ENCODE measurements at regions not wholly inside any gene's neighbourhood (a gene's known extent, or its start where the extent isn't known, plus 50 kb on each side); places are given as distances from the start of the nearest gene placed in this dataset.
"Not testable (repeated sequence)": the region's sequence is repeated elsewhere in the genome, so short reads cannot be mapped to it uniquely, and the experiment has no call there.

GRCh38 chr3:82163907-82164520 lies 402.6 kb upstream of the GBE1 start:
- Histone ChIP-seq H3K4me1 (ENCODE audit: control insufficient read depth in 1 of 2, insufficient read depth in 2 of 2, low read length in 2 of 2) (no peaks in the 10 kb centered on the region), H3K9me3 (replicated peaks in 1 of 2; ENCODE audit: control insufficient read depth in 1 of 2, insufficient read depth in 1 of 2, low read length in 2 of 2) (no peaks in the 10 kb centered on the region), H2AFZ (ENCODE audit: insufficient read depth, low read depth, low read length, poor library complexity, severe bottlenecking) (no peak overlapping the region), H3K9ac (ENCODE audit: insufficient read depth, low read length, poor library complexity, severe bottlenecking) (no peak overlapping the region), H3K27ac (ENCODE audit: low read depth in 1 of 2, low read length in 2 of 2) (no peak overlapping the region), H3K4me2 (replicated peaks; ENCODE audit: extremely low read depth, low read length, poor library complexity, severe bottlenecking) (no peak overlapping the region), H3K4me3 (replicated peaks in 1 of 3; ENCODE audit: low read depth in 2 of 3, low read length in 3 of 3) (no peak overlapping the region), H3K36me3 (replicated peaks in 1 of 2; ENCODE audit: control insufficient read depth in 1 of 2, insufficient read depth in 2 of 2, low read length in 2 of 2) (no peaks in the 10 kb centered on the region), H3K79me2 (ENCODE audit: insufficient read depth, low read length) (no peaks in the 10 kb centered on the region), H4K20me1 (ENCODE audit: insufficient read depth, low read length) (no peaks in the 10 kb centered on the region), H3K27me3 (ENCODE audit: control insufficient read depth in 2 of 2, insufficient read depth in 2 of 2, low read length in 2 of 2) (no peaks in the 10 kb centered on the region)
- no peak for DNase-seq
- Mint-ChIP-seq H3K27me3 (ENCODE audit: low read depth in 3 of 3) (no peaks in the 10 kb centered on the region), H3K4me3 (no peak overlapping the region), H3K4me1 (no peaks in the 10 kb centered on the region), H3K9me3 (peaks cover 0 to 4% (median 2%) of the 10 kb centered on the region in 7 donors), H3K36me3 (no peaks in the 10 kb centered on the region), H3K27ac (no peak overlapping the region)
- no CpG with 5 or more reads among the region's 1 CpG for WGBS (ENCODE audit: insufficient coverage)
- TF ChIP-seq CTCF (IDR thresholded peaks at IDR 0.05) = peak; percentile 51
- intact Hi-C loops (cut with micrococcal nuclease) = no loop called here

GRCh38 chr3:82157952-82158351 lies 396.5 kb upstream of the GBE1 start:
- Histone ChIP-seq H2AFZ (ENCODE audit: insufficient read depth, low read depth, low read length, poor library complexity, severe bottlenecking) (no peak overlapping the region), H4K20me1 (ENCODE audit: insufficient read depth, low read length) (no peaks in the 10 kb centered on the region), H3K36me3 (replicated peaks in 1 of 2; ENCODE audit: control insufficient read depth in 1 of 2, insufficient read depth in 2 of 2, low read length in 2 of 2) (no peaks in the 10 kb centered on the region), H3K9me3 (replicated peaks in 1 of 2; ENCODE audit: control insufficient read depth in 1 of 2, insufficient read depth in 1 of 2, low read length in 2 of 2) (peaks cover 0 to 3% of the 10 kb centered on the region in 2 donors), H3K27ac (ENCODE audit: low read depth in 1 of 2, low read length in 2 of 2) (no peak overlapping the region), H3K4me2 (replicated peaks; ENCODE audit: extremely low read depth, low read length, poor library complexity, severe bottlenecking) (no peak overlapping the region), H3K4me1 (ENCODE audit: control insufficient read depth in 1 of 2, insufficient read depth in 2 of 2, low read length in 2 of 2) (no peaks in the 10 kb centered on the region), H3K4me3 (replicated peaks in 1 of 3; ENCODE audit: low read depth in 2 of 3, low read length in 3 of 3) (no peak overlapping the region), H3K79me2 (ENCODE audit: insufficient read depth, low read length) (no peaks in the 10 kb centered on the region), H3K27me3 (ENCODE audit: control insufficient read depth in 2 of 2, insufficient read depth in 2 of 2, low read length in 2 of 2) (no peaks in the 10 kb centered on the region), H3K9ac (ENCODE audit: insufficient read depth, low read length, poor library complexity, severe bottlenecking) (no peak overlapping the region)
- DNase-seq = no peak
- Mint-ChIP-seq H3K36me3 (no peaks in the 10 kb centered on the region), H3K9me3 (peaks cover 3 to 12% (median 10%) of the 10 kb centered on the region in 7 donors), H3K27ac (no peak overlapping the region), H3K27me3 (ENCODE audit: low read depth in 3 of 3) (peaks cover 0 to 2% (median 0%) of the 10 kb centered on the region in 3 donors), H3K4me3 (no peak overlapping the region), H3K4me1 (no peaks in the 10 kb centered on the region)
- intact Hi-C loops (cut with micrococcal nuclease) = no loop called here
- TF ChIP-seq CTCF (IDR thresholded peaks at IDR 0.05) = no peak
- WGBS (ENCODE audit: insufficient coverage) = 100% methylated on average over 3 of the region's 5 CpGs

- H2AFZ ChIP-seq (ENCODE audit: insufficient read depth, low read depth, low read length, poor library complexity, severe bottlenecking); H3K27me3 ChIP-seq (ENCODE audit: control insufficient read depth in 2 of 2, insufficient read depth in 2 of 2, low read length in 2 of 2); H3K27me3 Mint-ChIP-seq (ENCODE audit: low read depth in 3 of 3); H3K4me3 Mint-ChIP-seq; H3K4me3 ChIP-seq (replicated peaks in 1 of 3; ENCODE audit: low read depth in 2 of 3, low read length in 3 of 3); H3K36me3 ChIP-seq (replicated peaks in 1 of 2; ENCODE audit: control insufficient read depth in 1 of 2, insufficient read depth in 2 of 2, low read length in 2 of 2); H3K4me1 ChIP-seq (ENCODE audit: control insufficient read depth in 1 of 2, insufficient read depth in 2 of 2, low read length in 2 of 2); H3K9me3 ChIP-seq (replicated peaks in 1 of 2; ENCODE audit: control insufficient read depth in 1 of 2, insufficient read depth in 1 of 2, low read length in 2 of 2); H3K36me3 Mint-ChIP-seq; H3K4me2 ChIP-seq (replicated peaks; ENCODE audit: extremely low read depth, low read length, poor library complexity, severe bottlenecking); H3K9ac ChIP-seq (ENCODE audit: insufficient read depth, low read length, poor library complexity, severe bottlenecking); DNase-seq; H3K4me1 Mint-ChIP-seq; H3K79me2 ChIP-seq (ENCODE audit: insufficient read depth, low read length); H4K20me1 ChIP-seq (ENCODE audit: insufficient read depth, low read length); intact Hi-C loops (cut with micrococcal nuclease); H3K27ac ChIP-seq (ENCODE audit: low read depth in 1 of 2, low read length in 2 of 2); H3K27ac Mint-ChIP-seq: not testable (repeated sequence)
- WGBS (ENCODE audit: insufficient coverage) = no CpG with 5 or more reads among the region's 1 CpG
- peaks cover 3 to 12% (median 6%) of the 10 kb centered on the region in 7 donors for H3K9me3 Mint-ChIP-seq
Observed at GRCh38 chr3:82153892-82154291, 392.4 kb upstream of the GBE1 start.

All from CD14-positive monocyte (primary cell).